ENCODE measurements at regions not wholly inside any gene's neighbourhood (a gene's known extent, or its start where the extent isn't known, plus 50 kb on each side); places are given as distances from the start of the nearest gene placed in this dataset.

GRCh38 chr13:111572956-111573761, 252.7 kb downstream of the TEX29 start:
- no peak for TF ChIP-seq CTCF (IDR thresholded peaks at IDR 0.05; ENCODE audit: insufficient read depth, low read length, poor library complexity, severe bottlenecking)
- TF ChIP-seq EZH2phosphoT487 (conservative IDR thresholded peaks at IDR 0.05; ENCODE audit: low read length), result no peak
